Endothelial cell of umbilical vein (primary cell): ENCODE measurements at regions not wholly inside any gene's neighbourhood (a gene's known extent, or its start where the extent isn't known, plus 50 kb on each side); places are given as distances from the start of the nearest gene placed in this dataset.

Experiments used
- BruUV-seq: library from RNA; stranded (reverse); fragments of 400-500 nt; replicated peaks from 2 replicates; lab custom pipeline; 2021; lab: Mats Ljungman, UMichigan
- CTCF ChIA-PET: fragments of 300-600, 350-600 bp; sonication (Branson Sonifier 250); formaldehyde crosslinking; loops from one replicate; lab custom pipeline; 2021; ENCODE audit warnings: antibody characterized with exemption, inconsistent platforms; lab: Charles Lee
- POLR2A ChIA-PET: fragments of 300-600, 350-600 bp; sonication (Branson Sonifier 250); formaldehyde crosslinking; loops from one replicate; lab custom pipeline; 2021; ENCODE audit warnings: antibody characterized with exemption, inconsistent platforms; lab: Charles Lee
- DNase-seq: peaks from one replicate; pipeline ENCODE4 v3.0.0-alpha.2; 2011; ENCODE audit warnings: low read depth, low spot score
- FAIRE-seq: peaks from 2 replicates; lab custom pipeline; 2011; peaks lifted over from hg19 to GRCh38; lab: Jason Lieb, UNC
- H2AFZ ChIP-seq: 2 replicates; pipeline ENCODE4 v1.6.0; 2012; ENCODE audit warnings: low read depth, low read length, control low read depth, inconsistent platforms
- H3K27ac ChIP-seq: 2 replicates; pipeline ENCODE4 v1.5.1; 2011; ENCODE audit warnings: low read depth, mild to moderate bottlenecking, control low read depth, low read length, moderate library complexity; ENCODE audit not compliant: insufficient read depth
- H3K27me3 ChIP-seq, 2 experiments: 2 replicates each; pipeline versions ENCODE4 v1.6.0 to v1.6.1; 2011; ENCODE audit warnings: low read length in 2 of 2, mixed read lengths in 1 of 2; ENCODE audit not compliant: control insufficient read depth in 2 of 2, insufficient read depth in 2 of 2
- H3K36me3 ChIP-seq, 2 experiments: 2 replicates in 1 of 2; 3 replicates in 1 of 2; pipeline ENCODE4 v1.5.1; 2011; ENCODE audit warnings: low read length in 2 of 2, mild to moderate bottlenecking in 1 of 2, moderate library complexity in 1 of 2; ENCODE audit not compliant: control insufficient read depth in 2 of 2, insufficient read depth in 2 of 2; ENCODE audit errors: extremely low read depth in 1 of 2
- H3K4me1 ChIP-seq: 3 replicates; pipeline ENCODE4 v1.5.1; 2011; ENCODE audit warnings: mild to moderate bottlenecking, low read length; ENCODE audit not compliant: control insufficient read depth, insufficient read depth; ENCODE audit errors: extremely low read depth
- H3K4me2 ChIP-seq: 2 replicates; pipeline ENCODE4 v1.6.1; 2011; ENCODE audit warnings: low read length, control low read depth, mixed read lengths; ENCODE audit not compliant: insufficient read depth
- H3K4me3 ChIP-seq, 3 experiments: fragments of 200-600 bp in 1 of 3; sonication (generic), shearing (Covaris generic) in 1 of 3; replicated peaks in 1 of 3; 2 replicates each; pipeline ENCODE4 v1.5.1; 2011 to 2016; ENCODE audit warnings: control low read depth in 3 of 3, low read length in 3 of 3, mild to moderate bottlenecking in 2 of 3, inconsistent platforms in 1 of 3, low read depth in 1 of 3, moderate library complexity in 1 of 3; ENCODE audit not compliant: insufficient read depth in 1 of 3
- H3K79me2 ChIP-seq: 2 replicates; pipeline ENCODE4 v1.6.0; 2012; ENCODE audit warnings: low read length, inconsistent platforms; ENCODE audit not compliant: control insufficient read depth, insufficient read depth
- H3K9ac ChIP-seq: replicated peaks from 2 replicates; pipeline ENCODE3; 2011; ENCODE audit warnings: low read length, control low read depth; ENCODE audit not compliant: insufficient read depth; ENCODE audit errors: extremely low read depth
- H3K9me1 ChIP-seq: replicated peaks from 3 replicates; pipeline ENCODE4 v1.6.0; 2011; ENCODE audit warnings: mild to moderate bottlenecking, low read length; ENCODE audit not compliant: control insufficient read depth, insufficient read depth; ENCODE audit errors: extremely low read depth
- H3K9me3 ChIP-seq: replicated peaks from 2 replicates; pipeline ENCODE4 v1.5.1; 2012; ENCODE audit warnings: low read length, inconsistent platforms; ENCODE audit not compliant: control insufficient read depth, insufficient read depth
- H4K20me1 ChIP-seq: replicated peaks from 2 replicates; pipeline ENCODE3; 2011; ENCODE audit warnings: mild to moderate bottlenecking, low read length; ENCODE audit not compliant: control insufficient read depth, insufficient read depth; ENCODE audit errors: extremely low read depth
- EZH2 ChIP-seq: IDR thresholded peaks from 2 replicates; pipeline ENCODE4 v1.6.1; 2012; ENCODE audit warnings: borderline replicate concordance, low read depth, mild to moderate bottlenecking, moderate library complexity, low read length, inconsistent platforms; ENCODE audit not compliant: severe bottlenecking
- FOS ChIP-seq: IDR thresholded peaks from 2 replicates; pipeline ENCODE4 v1.6.1; 2011; ENCODE audit warnings: mild to moderate bottlenecking, low read length, moderate library complexity, borderline replicate concordance; ENCODE audit not compliant: insufficient read depth
- GATA2 ChIP-seq: IDR thresholded peaks from 2 replicates; pipeline ENCODE4 v1.7.0; 2011; ENCODE audit warnings: low read depth, mild to moderate bottlenecking, moderate library complexity, mixed read lengths, low read length; ENCODE audit not compliant: insufficient read length, insufficient read depth
- JUN ChIP-seq: IDR thresholded peaks from 2 replicates; pipeline ENCODE4 v1.6.1; 2011; ENCODE audit warnings: borderline replicate concordance, low read depth; ENCODE audit not compliant: insufficient read length, insufficient read depth
- MYC ChIP-seq: IDR thresholded peaks from one replicate; pipeline ENCODE4 v1.6.1; 2011; ENCODE audit warnings: mild to moderate bottlenecking, low read depth, low read length
- POLR2A ChIP-seq: IDR thresholded peaks from 2 replicates; pipeline ENCODE4 v1.6.1; 2012; ENCODE audit warnings: low read depth, mild to moderate bottlenecking, control low read depth, low read length
- POLR2AphosphoS5 ChIP-seq: IDR thresholded peaks from 2 replicates; pipeline ENCODE4 v1.6.1; 2012; ENCODE audit warnings: low read depth, mild to moderate bottlenecking, control low read depth, low read length, moderate library complexity; ENCODE audit not compliant: insufficient read depth
- dilution Hi-C: fragments of 300-500 bp; cut with MboI; formaldehyde crosslinking; loops from one replicate; pipeline ENCODE4 v1.15.0; 2019; ENCODE audit warnings: low sequenced_read_pairs; ENCODE audit not compliant: extremely low pct_ligation_motif_present
- intact Hi-C: fragments of 100-400 bp; cut with micrococcal nuclease; formaldehyde crosslinking; loops from one replicate; pipeline ENCODE4 v1.10.0; 2022
- TF ChIP-seq, protein P1 (sequence below): IDR thresholded peaks from 2 replicates; pipeline ENCODE4 v1.6.1; 2011; ENCODE audit not compliant: insufficient read depth, insufficient read length
- TF ChIP-seq, protein P2 (sequence below), 2 donors: IDR thresholded peaks; 1 replicate in 1 of 2; 2 replicates in 1 of 2; pipeline ENCODE4 v1.5.1; 2011; ENCODE audit warnings: low read length in 2 of 2, mild to moderate bottlenecking in 2 of 2, moderate library complexity in 2 of 2, control low read depth in 1 of 2, inconsistent platforms in 1 of 2, low read depth in 1 of 2; ENCODE audit not compliant: insufficient read depth in 1 of 2; ENCODE audit errors: extremely low read depth in 1 of 2

DNA sequence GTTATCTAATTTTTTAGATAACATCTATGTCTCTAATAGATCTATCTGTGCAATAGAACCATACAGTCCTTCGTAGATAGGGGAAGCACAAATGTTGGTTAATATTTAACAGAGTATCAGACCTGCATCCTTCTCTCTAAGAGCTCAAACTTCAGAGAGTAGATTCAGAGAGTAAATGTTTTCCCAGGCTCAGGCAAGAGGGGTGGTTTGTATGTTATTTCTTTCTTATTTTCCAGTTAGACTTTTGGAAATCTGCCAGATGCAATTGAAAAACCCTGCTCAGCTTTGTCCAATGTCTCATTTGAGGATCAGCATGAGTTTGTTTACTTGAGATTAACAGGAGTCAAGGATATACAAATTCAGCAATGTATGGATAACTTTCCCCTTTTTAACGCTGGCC lies 361.9 kb downstream of the BCKDHB start:
- no peaks in the 10 kb centered on the region for H3K79me2 ChIP-seq
- H3K9me3 ChIP-seq: no peaks in the 10 kb centered on the region
- no peak overlapping the region for H3K4me3 ChIP-seq
- FAIRE-seq: no peak
- no peaks in the 10 kb centered on the region for H3K27me3 ChIP-seq
- TF ChIP-seq, protein P1, sequence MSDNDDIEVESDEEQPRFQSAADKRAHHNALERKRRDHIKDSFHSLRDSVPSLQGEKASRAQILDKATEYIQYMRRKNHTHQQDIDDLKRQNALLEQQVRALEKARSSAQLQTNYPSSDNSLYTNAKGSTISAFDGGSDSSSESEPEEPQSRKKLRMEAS: no peak
- TF ChIP-seq EZH2 (no peak), MYC (no peak), GATA2 (no peak), FOS (no peak), POLR2A (no peak), POLR2AphosphoS5 (no peak), JUN (no peak)
- TF ChIP-seq, protein P2, sequence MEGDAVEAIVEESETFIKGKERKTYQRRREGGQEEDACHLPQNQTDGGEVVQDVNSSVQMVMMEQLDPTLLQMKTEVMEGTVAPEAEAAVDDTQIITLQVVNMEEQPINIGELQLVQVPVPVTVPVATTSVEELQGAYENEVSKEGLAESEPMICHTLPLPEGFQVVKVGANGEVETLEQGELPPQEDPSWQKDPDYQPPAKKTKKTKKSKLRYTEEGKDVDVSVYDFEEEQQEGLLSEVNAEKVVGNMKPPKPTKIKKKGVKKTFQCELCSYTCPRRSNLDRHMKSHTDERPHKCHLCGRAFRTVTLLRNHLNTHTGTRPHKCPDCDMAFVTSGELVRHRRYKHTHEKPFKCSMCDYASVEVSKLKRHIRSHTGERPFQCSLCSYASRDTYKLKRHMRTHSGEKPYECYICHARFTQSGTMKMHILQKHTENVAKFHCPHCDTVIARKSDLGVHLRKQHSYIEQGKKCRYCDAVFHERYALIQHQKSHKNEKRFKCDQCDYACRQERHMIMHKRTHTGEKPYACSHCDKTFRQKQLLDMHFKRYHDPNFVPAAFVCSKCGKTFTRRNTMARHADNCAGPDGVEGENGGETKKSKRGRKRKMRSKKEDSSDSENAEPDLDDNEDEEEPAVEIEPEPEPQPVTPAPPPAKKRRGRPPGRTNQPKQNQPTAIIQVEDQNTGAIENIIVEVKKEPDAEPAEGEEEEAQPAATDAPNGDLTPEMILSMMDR (IDR thresholded peaks at IDR 0.05; ENCODE audit: extremely low read depth in 1 of 2, insufficient read depth in 1 of 2, low read depth in 1 of 2, low read length in 2 of 2): no peak
- BruUV-seq: no TSS peak
- peak; percentile 53 for DNase-seq
- H2AFZ ChIP-seq: no peak overlapping the region
- no peaks in the 10 kb centered on the region for H3K9me1 ChIP-seq
- no peaks in the 10 kb centered on the region for H3K4me1 ChIP-seq
- H3K27ac ChIP-seq: no peak overlapping the region
- POLR2A ChIA-PET: no interaction called here
- intact Hi-C loops: no loop called here
- H3K36me3 ChIP-seq: no peaks in the 10 kb centered on the region
- CTCF ChIA-PET: interaction anchor here (1.3 kb wide), 2 partner anchors 11 to 14 kb away, joined by 3 read pairs; no protein-coding TSS in a partner anchor
- H3K9ac ChIP-seq: no peak overlapping the region
- dilution Hi-C loops: no loop called here
- no peak overlapping the region for H3K4me2 ChIP-seq
- H4K20me1 ChIP-seq: no peaks in the 10 kb centered on the region
